ENCODE measurements at regions not wholly inside any gene's neighbourhood (a gene's known extent, or its start where the extent isn't known, plus 50 kb on each side); places are given as distances from the start of the nearest gene placed in this dataset.
"Not testable (repeated sequence)": the region's sequence is repeated elsewhere in the genome, so short reads cannot be mapped to it uniquely, and the experiment has no call there.

DNA sequence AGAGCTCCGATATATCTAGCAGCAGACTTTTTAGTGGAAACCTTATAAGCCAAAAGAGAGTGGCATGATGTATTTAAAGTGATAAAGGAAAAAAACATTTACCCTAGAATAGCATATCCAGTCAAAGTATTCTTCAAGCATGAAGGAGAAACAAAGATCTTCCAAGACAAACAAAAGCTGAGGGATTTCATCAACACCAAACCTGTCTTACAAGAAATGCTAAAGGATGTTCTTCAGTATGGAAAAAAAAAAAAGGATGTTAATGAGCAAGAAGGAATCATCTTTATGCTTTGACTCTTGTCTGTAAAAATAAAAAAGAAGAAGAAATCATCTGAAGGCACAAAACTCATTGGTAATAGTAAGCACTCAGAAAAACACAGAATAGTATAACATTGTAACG lies 338.2 kb downstream of the TLE1 start:
- no peak for DNase-seq (ENCODE audit: low read depth)

DNA sequence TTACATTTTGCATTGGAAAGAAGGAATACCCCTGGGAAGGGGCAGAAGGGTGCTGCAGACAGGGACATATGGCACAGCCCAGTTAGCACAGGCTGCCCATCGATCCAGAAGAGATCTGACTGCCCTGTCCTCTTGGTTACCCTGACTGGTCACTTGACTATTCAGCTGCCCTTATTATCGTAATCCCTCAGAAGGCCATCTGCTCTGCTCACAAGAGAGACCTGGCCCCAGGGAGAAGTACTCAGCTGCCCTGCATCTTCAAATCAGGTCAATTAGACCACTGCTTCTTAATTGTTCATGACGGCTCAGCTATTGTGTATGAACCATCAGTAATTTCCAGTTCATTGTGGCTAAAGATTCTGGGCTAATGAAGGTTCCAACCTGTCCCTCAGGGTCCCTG lies 345.0 kb downstream of the TLE1 start:
- DNase-seq (ENCODE audit: low read depth): no peak

DNA sequence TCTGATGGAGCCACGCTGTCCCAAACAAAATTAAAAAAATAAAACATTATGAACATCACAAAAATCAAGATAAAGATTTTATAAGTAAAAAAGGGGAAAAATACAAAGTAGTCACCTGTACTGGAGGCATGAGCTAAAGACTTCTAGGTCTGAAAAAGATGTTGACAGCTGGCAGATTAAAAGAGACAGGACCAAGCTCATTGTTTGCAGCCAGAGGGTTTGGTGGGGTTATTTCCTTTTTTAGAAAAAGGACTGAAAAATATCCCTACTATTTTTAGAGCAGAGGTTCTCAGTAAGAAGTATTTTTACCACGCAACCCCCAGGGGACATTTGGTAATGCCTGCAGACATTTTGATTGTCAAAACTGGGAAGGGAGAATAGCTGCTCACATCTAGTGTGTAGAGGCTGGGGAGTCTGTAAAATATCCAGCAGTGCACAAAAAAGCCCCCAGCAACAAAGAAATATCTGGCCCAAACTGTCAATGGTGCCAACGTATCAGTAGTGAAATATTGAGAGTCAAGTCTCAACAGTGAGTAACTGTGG lies 353.4 kb downstream of the TLE1 start:
- DNase-seq (ENCODE audit: low read depth): no peak

DNA sequence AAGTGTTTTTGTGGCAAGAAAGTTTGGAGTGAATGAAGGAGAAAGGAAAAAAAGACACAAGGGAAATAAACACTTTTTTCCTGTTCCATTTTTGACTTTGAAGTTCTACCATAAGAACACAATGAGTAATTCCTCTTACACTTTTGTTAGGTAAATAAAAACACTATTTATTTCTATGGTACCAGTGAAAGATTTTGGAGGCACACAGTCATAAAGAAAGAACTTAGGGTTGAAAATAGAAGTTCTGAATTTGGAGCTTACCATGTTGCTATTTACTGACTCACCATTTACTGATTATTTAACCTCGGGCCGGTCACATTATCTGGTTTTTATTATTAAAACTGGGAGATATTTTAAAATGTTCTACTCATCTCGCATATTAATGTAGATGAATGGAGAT lies 367.8 kb downstream of the TLE1 start:
- no peak for DNase-seq (ENCODE audit: low read depth)

DNA sequence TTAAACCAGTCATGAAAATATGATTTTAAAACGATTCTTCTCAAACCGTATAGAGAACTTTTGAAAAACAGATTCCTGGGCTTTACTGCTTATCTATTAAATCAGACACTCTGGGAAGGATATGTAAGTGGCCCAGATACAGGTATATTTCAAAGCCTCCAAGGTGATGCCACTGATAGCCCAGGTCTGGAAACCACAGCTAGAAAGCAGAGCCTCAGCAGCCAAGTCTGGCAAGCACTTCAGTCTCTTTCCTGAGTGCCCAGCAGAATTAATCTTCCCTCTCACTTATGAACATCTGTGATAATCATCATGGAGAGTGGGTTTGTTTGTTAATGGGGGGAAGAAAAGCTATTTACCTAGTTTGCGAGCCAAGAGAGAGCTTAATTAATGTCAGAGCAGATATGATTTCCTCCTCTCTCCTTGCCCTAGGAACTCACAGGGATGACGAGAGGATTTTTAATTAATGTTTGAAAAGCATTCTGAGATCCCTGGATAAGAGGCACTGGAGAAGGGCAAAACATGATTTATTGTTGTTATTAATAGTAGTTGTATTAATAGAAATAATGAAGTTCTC lies 368.4 kb downstream of the TLE1 start:
- no peak for DNase-seq (ENCODE audit: low read depth)

DNA sequence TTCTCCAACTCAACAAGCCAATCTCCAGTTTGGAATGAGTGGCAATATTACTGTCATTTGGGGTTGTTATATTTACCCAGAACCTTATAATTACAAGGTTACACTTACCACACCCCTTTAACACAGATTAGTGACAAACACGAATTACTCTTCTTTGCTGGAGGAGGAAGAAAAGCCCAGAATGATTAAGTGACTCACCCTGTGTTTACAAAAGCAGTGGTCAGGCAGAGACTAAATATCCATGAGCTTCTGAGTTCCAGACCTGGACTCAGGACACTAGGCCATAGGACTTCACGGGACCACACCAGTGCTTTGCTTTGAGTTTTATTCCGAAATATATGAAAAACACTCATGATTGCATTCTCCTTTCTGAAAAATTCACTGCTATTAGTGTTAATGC lies 370.8 kb downstream of the TLE1 start:
- no peak for DNase-seq (ENCODE audit: low read depth)

DNA sequence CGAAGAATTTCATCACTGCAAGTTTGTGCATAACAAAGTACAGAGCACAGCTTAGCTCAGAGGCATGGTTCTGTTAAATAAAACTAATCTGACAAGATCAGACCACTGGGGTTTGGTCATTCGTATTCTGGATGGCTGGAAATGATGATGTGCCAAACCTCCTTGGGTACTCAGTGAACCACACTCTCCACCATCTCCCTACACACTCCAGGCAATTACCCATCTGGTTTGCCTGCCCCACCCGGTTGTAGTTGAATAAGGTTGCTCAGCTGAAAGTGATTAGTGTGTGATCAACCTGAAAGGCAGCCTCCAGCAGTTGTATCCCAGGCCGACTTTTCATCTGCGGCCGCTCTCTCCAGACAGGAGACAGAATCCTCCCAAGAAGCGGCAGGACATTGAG lies 371.4 kb downstream of the TLE1 start:
- no peak for DNase-seq (ENCODE audit: low read depth)

DNA sequence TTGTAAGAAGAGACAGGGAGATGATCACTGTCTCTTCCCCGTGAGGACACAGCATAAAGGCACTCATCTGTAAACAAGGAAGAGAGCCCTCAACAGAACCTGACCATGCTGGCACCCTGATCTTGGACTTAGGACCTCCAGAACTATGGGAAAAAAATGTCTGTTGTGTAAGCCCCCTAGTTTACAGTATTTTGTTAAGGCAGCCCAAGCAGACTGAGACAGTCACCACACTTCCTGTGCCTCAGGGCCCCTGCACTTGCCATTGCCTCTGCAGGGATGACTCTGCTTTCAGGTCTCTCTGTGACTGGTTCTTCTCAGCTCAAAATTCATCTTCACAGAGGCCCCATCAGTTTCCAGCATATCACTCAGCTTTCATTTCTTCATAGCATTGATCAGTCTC lies 372.1 kb downstream of the TLE1 start:
- no peak for DNase-seq (ENCODE audit: low read depth)

DNA sequence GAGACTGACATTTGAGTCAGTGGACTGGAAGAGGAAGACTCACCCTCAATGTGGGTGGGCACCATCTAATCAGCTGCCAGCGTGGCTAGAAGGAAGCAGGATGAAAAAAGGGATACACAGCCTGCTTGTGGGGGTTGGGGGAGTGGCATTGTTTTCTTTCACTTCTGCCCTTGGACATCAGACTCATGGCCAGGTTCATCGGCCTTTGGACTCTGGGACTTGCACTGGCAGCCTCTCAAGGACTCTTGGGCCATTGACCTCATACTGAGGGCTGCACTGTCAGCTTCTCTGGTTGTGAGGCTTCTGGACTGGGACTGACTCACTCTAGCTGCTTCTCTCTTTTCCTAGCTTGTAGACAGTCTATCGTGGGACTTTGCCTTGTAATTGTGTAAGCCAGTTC lies 374.9 kb downstream of the TLE1 start:
- DNase-seq (ENCODE audit: low read depth): no peak

DNA sequence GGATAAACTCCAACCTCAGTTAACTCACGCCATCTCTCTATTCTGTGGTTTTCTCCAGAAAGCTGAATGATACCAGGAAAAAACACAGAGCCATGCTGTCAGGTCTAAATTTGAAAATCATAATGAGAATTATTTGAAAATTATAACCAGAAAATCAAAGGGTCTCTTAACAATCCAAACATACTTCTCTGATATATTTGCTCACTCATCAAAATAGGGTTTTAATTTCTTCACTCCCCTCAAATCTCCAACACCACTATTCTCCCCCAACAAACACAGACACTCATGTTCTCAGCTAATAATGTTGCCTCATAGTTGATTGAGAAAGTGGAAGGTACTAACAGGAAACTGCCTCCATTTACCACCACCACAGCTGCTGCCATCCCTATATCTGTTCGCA lies 375.5 kb downstream of the TLE1 start:
- no peak for DNase-seq (ENCODE audit: low read depth)

DNA sequence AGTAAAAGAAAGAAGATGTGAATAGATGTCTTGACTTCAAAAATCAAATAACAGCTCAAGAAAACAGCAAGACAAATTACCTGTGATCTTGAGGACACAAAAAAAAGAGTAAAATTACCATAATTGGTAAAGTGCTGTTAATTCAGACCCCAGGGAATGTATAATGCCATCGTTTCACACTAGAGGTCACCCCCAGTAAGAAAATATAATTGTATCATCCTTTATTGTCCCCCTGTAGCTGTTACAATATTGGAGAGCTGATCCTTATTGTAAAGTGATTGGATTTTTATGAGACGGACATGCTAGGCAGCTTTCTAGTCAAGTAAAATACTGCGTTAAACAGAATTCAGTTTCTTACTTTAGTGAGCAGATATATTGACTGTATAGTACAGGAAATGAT lies 377.0 kb downstream of the TLE1 start:
- no peak for DNase-seq (ENCODE audit: low read depth)

DNA sequence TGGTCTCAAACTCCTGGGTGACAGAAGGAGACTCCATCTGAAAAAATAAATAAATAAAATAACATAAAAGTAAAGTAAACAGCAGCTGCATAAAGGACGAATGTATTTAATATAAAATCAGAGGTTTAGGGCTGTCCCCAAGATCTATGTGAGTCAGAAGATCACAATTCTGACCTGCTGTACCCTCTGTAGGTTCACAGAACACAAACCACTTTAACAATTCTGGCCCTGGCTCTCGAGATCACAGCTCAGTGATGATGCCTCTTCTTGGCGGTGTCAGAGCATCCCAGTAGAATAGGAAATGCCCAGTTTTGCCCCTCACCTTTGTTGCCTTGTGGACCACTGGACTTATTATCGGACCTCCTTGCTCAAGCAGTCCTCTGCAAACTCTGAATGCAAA lies 380.9 kb downstream of the TLE1 start:
- no peak for DNase-seq (ENCODE audit: low read depth)

DNA sequence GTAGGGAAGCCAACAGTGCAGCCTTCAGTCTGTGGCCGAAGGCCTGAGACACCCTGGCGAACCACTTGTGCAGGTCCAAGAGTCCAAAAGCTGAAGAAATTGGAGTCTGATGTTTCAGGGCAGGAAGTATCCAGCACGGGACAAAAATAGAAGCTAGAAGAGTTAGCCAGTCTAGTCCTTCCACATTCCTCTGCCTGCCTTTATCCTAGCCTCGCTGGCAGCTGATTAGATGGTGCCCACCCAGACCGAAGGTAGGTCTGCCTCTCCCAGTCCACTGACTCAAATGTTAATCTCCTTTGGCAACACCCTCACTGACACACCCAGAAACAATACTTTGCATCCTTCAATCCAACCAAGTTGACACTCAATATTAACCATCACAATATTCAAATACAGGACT lies 381.6 kb downstream of the TLE1 start:
- DNase-seq (ENCODE audit: low read depth): not testable (repeated sequence)

DNA sequence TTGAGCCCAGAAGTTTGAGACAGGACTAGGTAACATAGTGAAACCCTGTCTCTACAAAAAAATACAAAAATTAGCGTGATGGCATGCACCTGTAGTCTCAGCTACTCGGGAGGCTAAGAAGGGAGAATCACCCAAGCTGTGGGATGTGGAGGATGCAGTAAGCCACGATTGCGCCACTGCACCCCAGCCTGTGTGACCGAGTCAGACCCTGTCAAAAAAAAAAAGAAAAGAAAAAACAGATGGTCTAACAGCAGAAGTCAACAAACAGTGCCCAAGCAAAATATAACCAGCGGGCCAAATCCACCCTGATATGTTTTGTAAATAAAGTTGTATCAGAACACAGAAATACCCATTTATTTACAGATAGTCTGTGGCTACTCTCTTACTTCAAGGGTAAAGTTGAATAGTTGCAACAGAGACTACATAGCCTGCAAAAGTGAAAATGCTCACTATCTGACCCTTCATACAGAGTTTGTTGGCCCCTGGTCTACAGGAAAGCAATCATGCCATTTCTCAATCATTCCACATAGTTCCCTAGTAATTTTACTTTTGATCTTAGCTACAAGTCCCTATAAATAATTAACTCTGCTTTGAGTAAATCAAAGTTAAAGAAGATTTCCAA lies 383.7 kb downstream of the TLE1 start:
- DNase-seq (ENCODE audit: low read depth): no peak

DNA sequence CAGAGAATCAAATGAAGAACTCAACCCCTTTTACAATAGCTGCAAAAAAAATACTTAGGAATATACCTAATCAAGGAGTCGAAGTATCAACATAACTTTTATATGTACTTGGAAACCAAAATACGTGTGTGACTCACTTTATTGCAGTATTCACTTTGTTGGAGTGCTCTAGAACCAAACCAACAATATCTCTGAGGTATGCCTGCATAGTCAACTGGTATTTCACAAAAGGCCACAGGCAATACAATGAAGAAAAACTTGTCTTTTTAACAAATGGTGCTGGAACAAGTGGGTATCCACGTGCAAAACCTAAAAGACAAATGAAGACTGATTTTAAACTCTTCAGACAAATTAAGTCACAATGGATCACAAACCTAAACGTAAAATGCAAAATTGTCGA lies 385.7 kb downstream of the TLE1 start:
- no peak for DNase-seq (ENCODE audit: low read depth)

DNA sequence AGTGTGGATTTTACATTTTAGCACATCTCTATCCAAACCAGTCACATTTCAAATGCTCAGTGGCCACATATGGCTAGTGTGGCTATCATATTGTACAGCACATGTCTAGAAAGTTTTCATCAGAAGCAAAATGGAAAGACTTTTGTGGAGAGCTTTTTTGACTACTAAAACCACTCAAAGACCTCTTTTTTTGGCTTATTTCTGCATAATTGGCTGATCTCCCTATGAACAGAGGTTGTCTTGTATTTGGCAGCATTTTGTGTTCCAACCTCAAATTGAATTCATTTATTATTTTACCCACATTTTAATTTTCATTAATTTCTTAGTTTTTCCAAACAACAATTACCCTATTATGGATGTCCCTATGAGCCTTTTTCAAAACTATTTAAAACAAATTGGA lies 395.7 kb downstream of the TLE1 start:
- no peak for DNase-seq (ENCODE audit: low read depth)

DNA sequence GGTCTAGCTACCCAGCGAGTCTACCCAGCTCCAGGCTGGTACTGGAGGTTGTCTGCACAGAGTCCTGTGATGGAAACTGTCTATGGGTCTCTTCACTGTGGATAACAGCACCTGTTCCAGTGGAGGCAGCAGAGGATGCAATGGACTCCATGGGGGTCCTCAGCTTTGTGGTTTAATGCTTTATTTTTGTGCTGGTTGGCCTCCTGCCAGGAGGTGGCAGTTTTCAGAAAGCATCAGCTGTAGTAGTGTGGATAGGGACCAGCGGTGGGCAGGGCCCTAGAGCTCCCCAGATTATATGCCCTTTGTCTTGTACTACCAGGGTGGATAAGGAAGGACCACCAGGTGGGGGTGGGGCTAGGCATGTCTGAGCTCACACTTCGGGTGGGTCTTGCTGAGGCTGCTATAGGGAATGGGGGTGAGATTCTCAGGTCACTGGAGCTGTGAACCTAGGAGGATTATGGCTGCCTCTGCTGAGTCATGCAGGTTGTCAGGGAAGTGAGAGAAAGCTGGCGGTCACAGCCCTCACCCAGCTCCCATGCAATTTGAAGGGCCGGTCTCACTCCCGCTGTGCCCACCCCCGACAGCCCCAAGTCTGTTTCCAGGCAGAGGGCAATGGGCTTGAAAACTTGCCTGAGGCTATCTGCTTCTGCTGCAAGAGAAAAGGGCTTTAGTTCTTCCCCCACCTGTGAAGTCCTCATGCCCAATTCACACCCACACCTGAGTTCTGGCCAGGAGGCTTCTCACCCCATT lies 397.1 kb downstream of the TLE1 start:
- DNase-seq (ENCODE audit: low read depth): no peak

DNA sequence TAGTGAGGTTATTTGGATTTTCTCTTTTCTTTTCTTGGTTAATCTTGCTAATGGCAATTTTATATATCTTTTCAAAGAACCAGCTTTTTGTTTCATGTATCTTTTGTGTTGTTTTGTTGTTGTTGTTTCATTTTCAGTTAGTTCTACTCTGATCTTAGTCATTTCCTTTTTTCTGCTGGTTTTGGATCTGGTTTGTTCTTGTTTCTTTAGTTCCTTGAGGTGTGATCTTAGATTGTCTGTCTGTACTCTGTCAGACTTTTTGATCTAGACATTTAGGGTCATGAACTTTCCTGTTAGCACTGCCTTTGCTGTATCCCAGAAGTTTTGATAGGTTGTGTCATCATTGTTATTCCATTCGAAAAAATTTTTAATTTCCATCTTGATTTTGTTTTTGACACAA lies 399.7 kb downstream of the TLE1 start:
- DNase-seq (ENCODE audit: low read depth): no peak

DNA sequence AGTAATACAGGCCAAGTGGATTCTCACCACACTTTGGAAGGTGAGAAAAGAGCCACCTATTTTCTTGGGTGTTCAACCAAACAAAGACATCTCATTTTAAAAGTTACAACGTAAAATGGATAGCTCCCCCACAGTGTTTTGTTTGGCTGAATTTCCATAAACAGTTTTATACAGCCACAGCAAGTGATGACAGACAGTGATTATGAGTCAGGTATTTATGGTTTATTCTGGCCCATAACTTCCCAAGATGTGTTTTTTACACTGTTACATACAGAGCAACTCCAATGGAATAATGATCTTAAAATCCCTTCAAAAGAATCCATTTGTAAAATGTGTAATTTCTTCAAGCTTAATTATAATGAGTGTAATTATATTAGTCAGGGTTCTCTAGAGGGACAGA lies 421.3 kb downstream of the TLE1 start:
- no peak for DNase-seq (ENCODE audit: low read depth)

DNA sequence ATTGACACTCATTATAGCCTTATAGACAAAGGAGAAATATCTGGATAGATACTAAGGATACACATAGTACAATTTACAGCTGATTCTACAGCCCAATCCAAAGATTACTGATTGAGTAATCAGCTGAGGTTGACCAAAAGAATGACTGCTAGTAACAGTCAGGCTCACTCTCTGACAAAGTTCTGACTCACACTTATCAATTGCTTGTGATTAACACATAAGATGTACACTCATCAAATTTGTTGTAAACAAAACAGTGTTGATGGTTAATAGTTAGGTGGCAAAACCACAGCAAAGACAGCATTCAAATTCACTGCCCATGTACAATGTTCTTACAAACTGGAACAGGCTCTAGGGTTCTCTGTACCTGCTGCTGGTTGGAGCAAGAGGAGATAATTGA lies 422.7 kb downstream of the TLE1 start:
- DNase-seq (ENCODE audit: low read depth): no peak

DNA sequence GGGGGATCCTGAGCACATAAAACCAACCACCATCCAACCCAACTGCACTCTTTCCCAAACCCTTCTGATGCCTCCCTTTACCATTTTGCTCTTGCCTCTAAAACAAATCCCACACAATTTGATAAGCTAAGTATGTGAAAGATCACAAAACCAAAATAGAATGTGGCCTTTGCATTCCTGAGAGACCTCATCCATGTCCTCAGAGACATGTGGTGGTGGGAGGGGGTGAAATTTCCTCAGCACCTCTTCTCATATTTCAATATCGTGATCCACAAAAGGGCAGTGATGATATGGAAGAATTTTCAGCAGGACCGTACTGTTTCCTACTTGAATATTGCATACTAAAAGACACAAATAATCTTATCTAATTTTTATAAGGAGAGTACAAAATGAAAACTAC lies 423.3 kb downstream of the TLE1 start:
- DNase-seq (ENCODE audit: low read depth): no peak

DNA sequence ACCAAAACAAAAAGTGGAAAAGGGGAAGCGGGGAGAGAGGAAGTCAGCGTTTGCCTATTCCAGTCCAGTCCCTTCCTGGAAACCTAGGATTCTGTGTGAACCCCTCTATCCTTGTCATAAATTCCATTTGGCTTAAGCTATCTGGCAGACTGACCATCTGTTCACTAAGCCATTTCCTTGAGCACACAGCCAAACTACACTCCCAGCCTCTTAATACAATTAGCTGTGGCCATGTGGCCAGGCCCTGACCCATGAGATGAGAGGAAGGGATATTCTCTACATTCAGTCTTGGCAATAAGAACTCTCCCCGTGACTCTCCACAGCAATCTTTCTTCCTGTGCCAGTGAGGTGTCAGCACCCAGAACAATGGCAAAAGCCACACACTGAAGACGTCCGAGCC lies 424.8 kb downstream of the TLE1 start:
- DNase-seq (ENCODE audit: low read depth): no peak

DNA sequence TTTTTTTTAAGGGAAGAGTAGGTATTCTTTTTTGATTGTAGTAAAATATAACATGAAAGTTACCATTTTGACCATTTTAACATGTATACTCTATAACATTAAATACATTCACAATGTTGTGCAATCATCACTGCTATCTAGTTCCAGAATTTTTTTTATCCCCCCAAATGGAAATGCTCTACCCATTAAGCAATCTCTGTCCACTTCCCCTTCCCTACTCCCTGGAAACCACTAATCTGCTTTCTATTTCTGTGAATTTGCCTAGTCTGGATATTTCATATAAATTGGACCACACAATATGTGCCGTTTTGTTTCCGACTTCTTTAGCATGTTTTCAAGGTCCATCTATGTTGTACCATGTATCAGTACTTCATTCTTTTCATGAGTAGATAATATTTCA lies 429.5 kb downstream of the TLE1 start:
- DNase-seq (ENCODE audit: low read depth): no peak

DNA sequence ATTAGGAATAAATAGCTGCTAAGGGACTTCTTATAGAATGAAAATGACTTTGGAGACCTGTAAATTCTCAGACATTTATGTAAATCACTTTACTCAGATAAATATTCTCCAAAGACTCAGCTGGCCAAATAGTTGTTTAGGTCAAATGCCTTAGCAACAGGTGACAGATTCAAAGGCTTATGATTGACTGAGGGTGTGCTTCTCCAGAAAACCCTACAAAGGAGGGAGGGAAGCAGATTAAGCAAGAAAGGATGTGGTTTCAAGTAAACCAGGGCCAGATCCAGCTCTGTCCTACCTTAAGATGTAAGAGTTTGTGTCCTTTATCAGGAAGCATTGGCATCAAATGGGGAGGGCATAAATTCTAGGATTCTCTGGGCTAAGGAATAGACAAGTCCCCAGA lies 433.0 kb downstream of the TLE1 start:
- DNase-seq (ENCODE audit: low read depth): no peak

All from activated T-cell treated with anti-CD3 and anti-CD28 coated beads for 48 hours (primary cell).